HepG2 (cell line): ENCODE measurements at regions not wholly inside any gene's neighbourhood (a gene's known extent, or its start where the extent isn't known, plus 50 kb on each side); places are given as distances from the start of the nearest gene placed in this dataset.

Experiments used
- ATAC-seq: fragments of 200-7000 bp; cut with Tn5 transposase; 3 replicates; pipeline ENCODE4 v1.9.1; 2020; ENCODE audit warnings: mild to moderate bottlenecking, moderate library complexity
- BruUV-seq: library from RNA; stranded (reverse); fragments of 400-500 nt; replicated peaks from 2 replicates; lab custom pipeline; 2021; lab: Mats Ljungman, UMichigan
- CTCF ChIA-PET: fragments of 300-600 bp; formaldehyde crosslinking; extraction: SDS; loops from one replicate; lab custom pipeline; 2021; ENCODE audit warnings: low total read pairs, inconsistent platforms, low intra/inter-chr PET ratio; lab: Yijun Ruan, JAX
- POLR2A ChIA-PET: fragments of 350-600 bp; sonication (Branson Sonifier 250); formaldehyde crosslinking; loops from one replicate; lab custom pipeline; 2020; ENCODE audit warnings: antibody characterized with exemption, inconsistent platforms; lab: Yijun Ruan, JAX
- DNase-seq: peaks from one replicate; pipeline ENCODE4 v3.0.0-alpha.2; 2015; ENCODE audit warnings: low spot score
- FAIRE-seq: peaks from 3 replicates; lab custom pipeline; 2011; peaks lifted over from hg19 to GRCh38; lab: Jason Lieb, UNC
- H2AFZ ChIP-seq: one replicate; pipeline ENCODE4 v1.6.1; 2011; ENCODE audit warnings: low read length, inconsistent platforms
- H3K27ac ChIP-seq: fragments of 300-600 bp; 3 replicates; pipeline ENCODE4 v1.8.0; 2011; ENCODE audit warnings: mixed run types, mild to moderate bottlenecking, mixed read lengths, low read length, inconsistent platforms; ENCODE audit not compliant: insufficient read depth; ENCODE audit errors: extremely low read length
- H3K27me3 ChIP-seq, 2 experiments: fragments of 200-600 bp in 1 of 2; 2 replicates in 1 of 2; 3 replicates in 1 of 2; pipeline versions ENCODE4 v1.6.0 to v1.8.0; 2011; ENCODE audit warnings: low read length in 2 of 2, mild to moderate bottlenecking in 2 of 2, moderate library complexity in 2 of 2, inconsistent platforms in 1 of 2; ENCODE audit not compliant: insufficient read depth in 2 of 2, control insufficient read depth in 1 of 2
- H3K36me3 ChIP-seq, 2 experiments: fragments of 200-600 bp in 1 of 2; replicated peaks in 1 of 2; 2 replicates in 1 of 2; 3 replicates in 1 of 2; pipeline versions ENCODE4 v1.5.1 to v1.8.0; 2011; ENCODE audit warnings: low read length in 2 of 2, inconsistent platforms in 1 of 2; ENCODE audit not compliant: insufficient read depth in 2 of 2, control insufficient read depth in 1 of 2
- H3K4me1 ChIP-seq: 2 replicates; pipeline ENCODE4 v1.5.1; 2012; ENCODE audit warnings: low read length, inconsistent platforms; ENCODE audit not compliant: insufficient read depth
- H3K4me2 ChIP-seq: 2 replicates; pipeline ENCODE4 v1.6.0; 2011; ENCODE audit warnings: low read depth, low read length, inconsistent platforms
- H3K4me3 ChIP-seq, 3 experiments: fragments of 200-600 bp in 1 of 3; sonication (generic), shearing (Covaris generic) in 1 of 3; replicated peaks in 1 of 3; 2 replicates each; pipeline ENCODE4 v1.5.1; 2011 to 2016; ENCODE audit warnings: low read length in 3 of 3, inconsistent platforms in 2 of 3, low read depth in 2 of 3, mild to moderate bottlenecking in 2 of 3, control low read depth in 1 of 3, mixed read lengths in 1 of 3; ENCODE audit not compliant: insufficient read depth in 1 of 3
- H3K79me2 ChIP-seq: one replicate; pipeline ENCODE4 v1.6.1; 2011; ENCODE audit warnings: low read length, inconsistent platforms; ENCODE audit not compliant: insufficient read depth
- H3K9ac ChIP-seq: 2 replicates; pipeline ENCODE4 v1.6.0; 2011; ENCODE audit warnings: mild to moderate bottlenecking, low read depth, low read length, inconsistent platforms; ENCODE audit not compliant: insufficient read depth
- H3K9me3 ChIP-seq: 2 replicates; pipeline ENCODE4 v1.5.1; 2012; ENCODE audit warnings: mild to moderate bottlenecking, low read length
- H4K20me1 ChIP-seq: 2 replicates; pipeline ENCODE4 v1.6.0; 2011; ENCODE audit warnings: inconsistent platforms, mild to moderate bottlenecking, low read length, moderate library complexity; ENCODE audit not compliant: insufficient read depth
- BATF2 ChIP-seq: sonication (generic); formaldehyde crosslinking; IDR thresholded peaks from 2 replicates; pipeline ENCODE4 v1.8.0; 2022; ENCODE audit warnings: mild to moderate bottlenecking, missing genetic modification reagents, moderate library complexity
- FOXJ3 ChIP-seq: sonication (generic); formaldehyde crosslinking; IDR thresholded peaks from 2 replicates; pipeline ENCODE4 v1.4.0; 2020; ENCODE audit warnings: missing genetic modification reagents, mild to moderate bottlenecking, borderline replicate concordance
- HHEX ChIP-seq: IDR thresholded peaks from 2 replicates; pipeline ENCODE4 v1.6.1; 2016; ENCODE audit warnings: control low read depth
- NFYB ChIP-seq: sonication (generic); formaldehyde crosslinking; IDR thresholded peaks from 2 replicates; pipeline ENCODE4 v1.4.0; 2020; ENCODE audit warnings: missing genetic modification reagents
- POLR2AphosphoS2 ChIP-seq: IDR thresholded peaks from 2 replicates; pipeline ENCODE4 v1.6.1; 2011; ENCODE audit warnings: low read depth, low read length, improper control_type of control experiment
- PRDM15 ChIP-seq: sonication (generic); formaldehyde crosslinking; IDR thresholded peaks from 2 replicates; pipeline ENCODE4 v1.4.0; 2020; ENCODE audit warnings: missing genetic modification reagents
- TBP ChIP-seq: sonication (generic); formaldehyde crosslinking; IDR thresholded peaks from 2 replicates; pipeline ENCODE4 v1.5.0; 2020; ENCODE audit warnings: missing genetic modification reagents
- ZC3H4 ChIP-seq: sonication (generic); formaldehyde crosslinking; IDR thresholded peaks from 2 replicates; pipeline ENCODE4 v1.4.0; 2020; ENCODE audit warnings: missing genetic modification reagents, borderline replicate concordance
- ZNF101 ChIP-seq: sonication (generic); formaldehyde crosslinking; IDR thresholded peaks from 2 replicates; pipeline ENCODE4 v1.4.0; 2020; ENCODE audit warnings: mild to moderate bottlenecking, low read depth, missing genetic modification reagents, borderline replicate concordance
- ZNF335 ChIP-seq: sonication (generic); formaldehyde crosslinking; IDR thresholded peaks from 2 replicates; pipeline ENCODE4 v1.4.0; 2020; ENCODE audit warnings: missing genetic modification reagents
- ZNF367 ChIP-seq: sonication (generic); formaldehyde crosslinking; IDR thresholded peaks from 2 replicates; pipeline ENCODE4 v1.4.0; 2020; ENCODE audit warnings: missing genetic modification reagents, borderline replicate concordance
- ZNF572 ChIP-seq: sonication (generic); formaldehyde crosslinking; IDR thresholded peaks from 2 replicates; pipeline ENCODE4 v1.5.1; 2020; ENCODE audit warnings: mild to moderate bottlenecking, missing genetic modification reagents
- WGBS: methylation state at CpG from one replicate; pipeline ENCODE4 v1.1.6; 2017; ENCODE audit warnings: low lambda C conversion rate; 5-methylcytosine and 5-hydroxymethylcytosine counted together
- in situ Hi-C: cut with HindIII; loops from 2 replicates; pipeline ENCODE4 v1.10.0; 2017; ENCODE audit warnings: low pct_unique_long_range_greater_than_20kb; ENCODE audit not compliant: extremely low pct_ligation_motif_present
- intact Hi-C: fragments of 100-400 bp; cut with micrococcal nuclease; formaldehyde crosslinking; loops from one replicate; pipeline ENCODE4 v1.10.0; 2022; ENCODE audit not compliant: unreplicated experiment

- no peak for TF ChIP-seq BATF2 (CRISPR knock-in tag)
Observed at GRCh38 chr13:31067416-31068118, 94.1 kb downstream of the HSPH1 start (continued).

GRCh38 chr13:31064636-31065035, 97.1 kb downstream of the HSPH1 start:
- in situ Hi-C loops: no loop called here
- ChIA-PET POLR2A (no interaction called here), CTCF (no interaction called here)

More at GRCh38 chr13:31064636-31065035, 97.1 kb downstream of the HSPH1 start:
- no peak overlapping the region for H3K9ac ChIP-seq
- ATAC-seq (no peak), DNase-seq (no peak), FAIRE-seq (no peak)
- H3K36me3 ChIP-seq: no peaks in the 10 kb centered on the region
- 2% methylated on average over 3 of the region's 4 CpGs for WGBS
- intact Hi-C loops: no loop called here
- H3K79me2 ChIP-seq: no peaks in the 10 kb centered on the region
- no peaks in the 10 kb centered on the region for H4K20me1 ChIP-seq
- no peaks in the 10 kb centered on the region for H3K4me1 ChIP-seq
- TF ChIP-seq PRDM15 (CRISPR knock-in tag) (no peak), ZNF367 (CRISPR knock-in tag) (no peak), POLR2AphosphoS2 (no peak), ZC3H4 (CRISPR knock-in tag) (no peak), ZNF572 (CRISPR knock-in tag) (no peak), NFYB (CRISPR knock-in tag) (no peak), FOXJ3 (CRISPR knock-in tag) (no peak), ZNF335 (CRISPR knock-in tag) (no peak), TBP (CRISPR knock-in tag) (no peak), ZNF101 (CRISPR knock-in tag) (no peak), HHEX (no peak)
- H3K4me2 ChIP-seq: no peak overlapping the region
- H3K27ac ChIP-seq: no peak overlapping the region
- no peak overlapping the region for H3K4me3 ChIP-seq
- H3K27me3 ChIP-seq: peaks cover 0 to 11% of the 10 kb centered on the region in 2 experiments; a peak in 4 of 5 replicates
- H3K9me3 ChIP-seq: no peaks in the 10 kb centered on the region
- BruUV-seq: no TSS peak
- H2AFZ ChIP-seq: no peak overlapping the region
